Activated naive CD8-positive, alpha-beta T cell (primary cell): ENCODE measurements at regions not wholly inside any gene's neighbourhood (a gene's known extent, or its start where the extent isn't known, plus 50 kb on each side); places are given as distances from the start of the nearest gene placed in this dataset.

Source experiments
- H3K27ac Mint-ChIP-seq: one replicate; pipeline ENCODE4 v1.8.0; 2021; ENCODE audit warnings: mixed read lengths
- H3K27me3 Mint-ChIP-seq: one replicate; pipeline ENCODE4 v1.8.0; 2021; ENCODE audit warnings: mixed read lengths
- H3K36me3 Mint-ChIP-seq: one replicate; pipeline ENCODE4 v1.8.0; 2021; ENCODE audit warnings: mixed read lengths
- H3K4me1 Mint-ChIP-seq: one replicate; pipeline ENCODE4 v1.8.0; 2021; ENCODE audit warnings: low read depth, mixed read lengths
- H3K4me3 Mint-ChIP-seq: one replicate; pipeline ENCODE4 v1.8.0; 2021; ENCODE audit warnings: mild to moderate bottlenecking, mixed read lengths
- H3K9me3 Mint-ChIP-seq: one replicate; pipeline ENCODE4 v1.8.0; 2021; ENCODE audit warnings: low read depth, mixed read lengths

DNA sequence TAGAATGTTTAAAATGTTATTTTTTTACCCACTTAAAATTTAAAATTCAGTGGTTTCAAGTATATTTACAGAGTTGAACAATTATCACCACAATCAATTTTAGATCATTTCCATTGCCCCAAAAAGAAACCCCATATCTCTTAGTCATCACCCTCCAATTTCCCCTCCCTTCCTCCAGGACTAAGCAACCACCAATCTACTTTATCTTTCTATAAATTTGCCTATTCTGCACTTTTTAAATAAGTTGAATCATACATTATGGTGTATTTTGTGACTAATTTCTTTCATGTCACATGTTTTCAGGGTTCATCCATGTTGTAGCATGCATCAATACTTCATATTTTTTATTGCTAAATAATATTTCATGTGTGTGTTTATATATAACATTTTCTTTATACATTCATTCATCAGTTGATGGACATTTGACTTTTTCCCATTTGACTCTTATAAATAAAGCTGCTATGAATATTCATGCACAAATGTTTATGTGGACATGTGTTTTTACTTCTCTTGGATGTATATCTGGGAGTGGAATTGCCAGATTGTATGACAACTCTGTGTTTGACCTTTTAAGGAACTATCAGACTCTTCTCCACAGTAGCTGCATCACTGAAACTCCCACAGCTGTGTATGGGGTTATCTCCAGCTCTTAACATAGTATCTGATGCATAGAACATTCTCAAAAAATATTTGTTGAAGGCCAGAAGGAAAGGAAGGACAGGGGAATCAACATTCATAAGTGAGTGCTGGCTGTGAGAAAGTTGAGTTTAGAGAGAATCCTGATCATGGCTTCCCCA is 107.8 kb upstream of the OXGR1 start:
- Mint-ChIP-seq H3K27ac (no peak overlapping the region), H3K4me1 (no peaks in the 10 kb centered on the region), H3K9me3 (peaks cover 4% of the 10 kb centered on the region)

DNA sequence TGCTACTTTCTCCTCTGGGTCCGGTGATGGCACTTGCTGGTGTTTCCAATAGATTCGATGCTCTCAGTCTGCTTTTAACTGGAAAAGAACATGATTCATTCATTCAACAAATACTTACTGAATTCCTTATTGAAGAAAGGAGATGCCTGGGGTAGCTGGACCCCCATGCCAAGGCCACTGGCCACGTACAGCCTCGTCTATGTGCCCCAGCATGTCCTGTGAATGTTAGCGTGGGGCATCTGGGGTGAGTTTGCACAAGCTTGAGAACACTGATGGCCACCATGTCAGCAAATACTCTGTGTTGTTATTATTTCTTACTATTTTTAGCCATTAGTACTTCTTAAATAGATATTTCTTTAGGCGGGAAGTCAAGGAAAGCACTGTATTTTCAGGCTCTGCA is 112.0 kb upstream of the OXGR1 start:
- no peaks in the 10 kb centered on the region for H3K9me3 Mint-ChIP-seq
- no peak overlapping the region for H3K27ac Mint-ChIP-seq
- H3K4me3 Mint-ChIP-seq: no peak overlapping the region
- H3K36me3 Mint-ChIP-seq: no peaks in the 10 kb centered on the region
- H3K27me3 Mint-ChIP-seq: peaks cover 11% of the 10 kb centered on the region
- H3K4me1 Mint-ChIP-seq: peaks cover 7% of the 10 kb centered on the region

More for the DNA sequence above, 107.8 kb upstream of the OXGR1 start:
- no peak overlapping the region for H3K4me3 Mint-ChIP-seq
- peaks cover 4% of the 10 kb centered on the region for H3K27me3 Mint-ChIP-seq
- peaks cover 3% of the 10 kb centered on the region for H3K36me3 Mint-ChIP-seq

DNA sequence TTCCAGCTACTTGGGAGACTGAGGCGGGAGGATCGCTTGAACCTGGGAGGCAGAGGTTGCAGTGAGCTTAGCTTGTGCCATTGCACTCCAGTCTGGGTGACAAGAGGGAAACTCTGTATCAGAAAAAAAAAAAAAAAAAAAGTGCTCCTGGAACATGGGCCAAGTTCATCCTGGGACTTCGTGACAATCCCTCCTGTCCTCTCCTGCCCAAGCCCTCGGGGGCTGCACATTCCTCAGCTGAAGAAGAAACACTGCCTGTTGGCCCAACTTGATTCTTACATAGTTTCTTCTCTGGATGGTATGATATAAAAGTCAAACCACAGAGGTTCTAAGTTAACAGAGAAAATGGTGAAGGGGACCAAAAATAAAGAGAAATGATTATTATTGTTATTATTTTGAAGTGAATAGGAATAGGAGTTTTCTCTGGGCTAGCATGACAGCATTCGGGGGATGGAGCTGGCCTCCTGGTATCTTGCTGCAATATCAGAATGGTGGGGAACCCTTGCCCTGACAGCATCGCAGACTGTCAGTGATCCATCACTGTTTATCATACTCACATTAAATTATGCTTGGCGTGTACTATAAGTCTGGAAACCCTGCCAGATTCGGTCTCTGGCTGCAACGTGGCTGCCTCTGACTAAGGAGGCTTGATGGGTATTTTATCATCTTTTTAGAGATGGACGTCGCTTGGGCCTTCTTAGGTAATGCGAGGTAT is 113.7 kb upstream of the OXGR1 start:
- H3K36me3 Mint-ChIP-seq: no peaks in the 10 kb centered on the region
- no peaks in the 10 kb centered on the region for H3K9me3 Mint-ChIP-seq
- peaks cover 9% of the 10 kb centered on the region for H3K27me3 Mint-ChIP-seq
- no peak overlapping the region for H3K27ac Mint-ChIP-seq
- peaks cover 7% of the 10 kb centered on the region for H3K4me1 Mint-ChIP-seq
- H3K4me3 Mint-ChIP-seq: no peak overlapping the region

DNA sequence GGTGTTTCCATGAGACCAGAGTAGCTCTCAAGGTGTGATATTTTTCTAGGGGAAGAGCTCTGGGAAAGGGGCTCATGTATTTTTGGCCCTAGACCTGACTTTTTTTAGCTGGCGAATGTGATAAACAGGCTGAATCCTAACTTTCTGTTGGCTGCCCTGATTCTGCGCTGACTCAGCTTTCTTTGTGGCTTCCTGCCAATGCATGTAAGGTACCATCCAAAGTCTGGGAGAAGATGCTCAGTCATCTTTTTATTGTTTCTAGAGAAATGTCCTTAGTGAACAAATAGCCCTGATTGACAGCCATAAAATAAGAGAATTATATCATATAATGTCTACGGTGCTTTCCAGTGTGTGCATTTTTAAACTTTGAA is 113.6 kb upstream of the MBNL2 start:
- H3K27me3 Mint-ChIP-seq: peaks cover 8% of the 10 kb centered on the region
- no peaks in the 10 kb centered on the region for H3K9me3 Mint-ChIP-seq
- no peak overlapping the region for H3K27ac Mint-ChIP-seq
- H3K36me3 Mint-ChIP-seq: no peaks in the 10 kb centered on the region
- H3K4me3 Mint-ChIP-seq: no peak overlapping the region
- peaks cover 9% of the 10 kb centered on the region for H3K4me1 Mint-ChIP-seq

DNA sequence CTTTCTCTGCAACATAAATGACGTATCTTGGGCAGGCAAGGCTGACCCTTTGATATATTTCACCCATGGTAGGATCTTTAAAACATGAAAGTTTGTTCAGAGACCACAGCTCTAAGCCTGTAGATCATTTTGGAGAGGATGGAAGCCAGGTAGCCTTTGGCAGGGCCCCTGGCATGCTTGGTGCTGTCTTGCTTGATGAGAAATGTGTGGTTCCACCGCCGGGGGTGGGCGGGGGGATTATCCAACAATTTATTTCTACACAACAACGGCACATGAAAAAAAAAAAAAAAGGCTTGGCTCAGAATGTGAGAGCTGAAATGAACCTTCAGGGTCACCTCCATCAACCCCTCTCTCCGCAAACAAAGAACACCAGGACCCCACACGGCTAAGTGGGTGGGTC is 112.9 kb upstream of the MBNL2 start:
- Mint-ChIP-seq H3K27ac (no peak overlapping the region), H3K36me3 (no peaks in the 10 kb centered on the region), H3K27me3 (peaks cover 8% of the 10 kb centered on the region), H3K9me3 (no peaks in the 10 kb centered on the region), H3K4me1 (peaks cover 14% of the 10 kb centered on the region), H3K4me3 (no peak overlapping the region)

DNA sequence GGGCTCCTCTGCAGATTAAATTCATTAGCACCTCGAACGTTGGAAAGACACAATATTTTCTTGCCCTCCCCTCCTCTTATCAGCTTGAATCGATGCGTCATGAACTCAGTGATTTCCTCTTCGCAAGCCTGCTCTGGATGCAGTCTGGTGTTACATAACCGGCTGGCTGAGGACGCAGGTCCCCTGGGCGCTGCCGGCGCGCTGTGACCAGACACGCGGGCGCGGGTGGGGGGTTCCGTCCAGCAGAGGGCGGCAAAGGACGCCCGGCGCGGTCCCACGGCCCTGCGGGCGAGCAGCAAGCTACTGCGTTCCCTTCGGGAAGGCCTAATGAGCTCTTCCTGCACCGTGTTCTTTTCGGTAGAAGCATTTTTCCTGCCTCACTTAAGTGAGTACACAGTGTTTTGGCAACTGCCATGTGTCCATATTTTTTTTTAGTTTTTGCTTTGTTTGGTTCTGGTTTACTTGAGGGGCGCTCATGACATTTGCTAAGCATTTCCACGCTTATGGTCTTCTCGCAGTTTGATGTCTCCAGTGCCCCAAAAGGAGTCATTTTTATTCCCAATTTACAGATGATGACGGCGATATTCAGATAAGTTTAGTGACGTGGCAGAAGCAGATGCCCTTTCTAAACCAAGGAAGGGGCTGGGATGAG is 112.2 kb upstream of the MBNL2 start:
- Mint-ChIP-seq H3K4me1 (peaks cover 14% of the 10 kb centered on the region), H3K9me3 (no peaks in the 10 kb centered on the region), H3K36me3 (no peaks in the 10 kb centered on the region)

DNA sequence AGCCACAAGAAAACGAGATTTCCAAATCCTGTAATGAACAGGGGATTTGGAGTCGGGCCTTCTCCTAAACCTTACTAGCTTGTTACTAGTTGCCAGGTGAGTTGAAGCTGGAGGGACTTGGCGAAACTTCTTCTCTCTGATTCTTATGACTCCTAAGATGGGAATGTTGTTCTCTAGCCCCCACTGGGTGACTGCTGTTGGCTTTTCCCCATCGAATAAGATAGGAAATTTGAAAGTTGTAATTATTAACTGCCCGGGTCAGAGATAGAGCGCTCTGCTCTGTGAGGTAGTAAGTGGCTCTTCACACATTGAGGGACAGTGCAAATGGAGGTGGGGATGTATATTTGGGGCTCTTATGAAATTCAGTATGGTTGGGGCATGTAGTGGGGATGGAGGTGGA is 111.2 kb upstream of the MBNL2 start:
- Mint-ChIP-seq H3K9me3 (no peaks in the 10 kb centered on the region), H3K27me3 (peaks cover 7% of the 10 kb centered on the region), H3K4me1 (peaks cover 16% of the 10 kb centered on the region), H3K36me3 (no peaks in the 10 kb centered on the region), H3K27ac (no peak overlapping the region), H3K4me3 (no peak overlapping the region)

More for the DNA sequence above, 112.2 kb upstream of the MBNL2 start:
- Mint-ChIP-seq H3K27me3 (peaks cover 8% of the 10 kb centered on the region), H3K27ac (no peak overlapping the region), H3K4me3 (peak overlapping the region; percentile 40)

DNA sequence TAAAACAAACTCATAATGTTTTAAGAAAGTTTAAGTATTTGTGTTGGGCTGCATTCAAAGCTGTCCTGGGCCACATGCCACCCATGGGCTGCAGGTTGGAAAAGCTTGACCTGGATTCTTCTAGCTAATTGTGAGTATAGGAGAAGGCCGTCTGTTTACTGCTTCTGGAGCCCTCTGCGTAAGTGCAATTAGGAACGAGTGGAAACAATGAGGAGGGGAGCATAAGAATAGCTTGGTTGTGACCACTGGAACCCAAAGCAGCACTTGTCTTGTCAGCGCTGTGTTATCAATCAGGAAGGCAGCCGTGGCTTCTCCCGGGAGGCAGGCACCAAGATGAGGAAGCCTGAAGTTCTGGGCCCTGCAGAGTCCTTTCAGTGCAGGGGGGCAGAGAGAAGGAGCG is 110.4 kb upstream of the MBNL2 start:
- no peak overlapping the region for H3K4me3 Mint-ChIP-seq
- no peaks in the 10 kb centered on the region for H3K36me3 Mint-ChIP-seq
- no peaks in the 10 kb centered on the region for H3K9me3 Mint-ChIP-seq
- peaks cover 7% of the 10 kb centered on the region for H3K27me3 Mint-ChIP-seq
- peaks cover 16% of the 10 kb centered on the region for H3K4me1 Mint-ChIP-seq
- no peak overlapping the region for H3K27ac Mint-ChIP-seq

DNA sequence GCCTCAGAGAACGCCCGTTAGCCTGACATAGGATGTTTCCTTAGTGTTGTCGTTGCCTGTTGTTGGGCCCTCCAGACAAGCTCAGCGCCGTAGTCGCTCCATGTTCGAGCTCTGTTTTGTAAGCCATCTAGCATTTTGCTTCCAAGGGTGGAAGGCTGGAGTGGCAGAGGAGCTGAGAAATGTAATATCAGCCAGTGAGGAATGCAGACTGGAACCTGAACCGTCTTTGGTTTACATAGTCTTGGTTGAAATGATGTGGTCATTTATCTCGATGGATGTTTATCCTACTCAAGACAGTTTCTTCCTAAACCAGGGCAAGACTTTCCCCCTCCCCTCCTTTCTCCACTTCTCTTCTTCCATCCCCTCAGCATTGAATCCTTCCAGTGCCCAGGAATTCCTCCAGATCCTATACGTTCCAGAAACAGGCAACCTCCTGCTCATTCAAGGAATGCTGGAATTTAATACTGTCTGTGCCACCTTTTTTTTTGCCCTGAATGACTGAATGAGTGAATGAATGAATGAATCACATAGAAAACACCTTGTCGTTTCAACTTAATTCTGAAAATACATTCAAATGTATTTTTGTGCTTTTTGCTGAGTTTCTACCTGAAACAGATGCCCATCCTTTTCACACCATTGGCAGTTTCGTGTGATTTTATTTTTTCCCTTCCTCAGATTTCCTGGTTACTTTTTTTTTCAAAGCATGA is 109.5 kb upstream of the MBNL2 start:
- H3K27ac Mint-ChIP-seq: no peak overlapping the region
- H3K4me3 Mint-ChIP-seq: no peak overlapping the region
- peaks cover 16% of the 10 kb centered on the region for H3K4me1 Mint-ChIP-seq
- H3K9me3 Mint-ChIP-seq: no peaks in the 10 kb centered on the region
- no peaks in the 10 kb centered on the region for H3K36me3 Mint-ChIP-seq
- peaks cover 7% of the 10 kb centered on the region for H3K27me3 Mint-ChIP-seq

DNA sequence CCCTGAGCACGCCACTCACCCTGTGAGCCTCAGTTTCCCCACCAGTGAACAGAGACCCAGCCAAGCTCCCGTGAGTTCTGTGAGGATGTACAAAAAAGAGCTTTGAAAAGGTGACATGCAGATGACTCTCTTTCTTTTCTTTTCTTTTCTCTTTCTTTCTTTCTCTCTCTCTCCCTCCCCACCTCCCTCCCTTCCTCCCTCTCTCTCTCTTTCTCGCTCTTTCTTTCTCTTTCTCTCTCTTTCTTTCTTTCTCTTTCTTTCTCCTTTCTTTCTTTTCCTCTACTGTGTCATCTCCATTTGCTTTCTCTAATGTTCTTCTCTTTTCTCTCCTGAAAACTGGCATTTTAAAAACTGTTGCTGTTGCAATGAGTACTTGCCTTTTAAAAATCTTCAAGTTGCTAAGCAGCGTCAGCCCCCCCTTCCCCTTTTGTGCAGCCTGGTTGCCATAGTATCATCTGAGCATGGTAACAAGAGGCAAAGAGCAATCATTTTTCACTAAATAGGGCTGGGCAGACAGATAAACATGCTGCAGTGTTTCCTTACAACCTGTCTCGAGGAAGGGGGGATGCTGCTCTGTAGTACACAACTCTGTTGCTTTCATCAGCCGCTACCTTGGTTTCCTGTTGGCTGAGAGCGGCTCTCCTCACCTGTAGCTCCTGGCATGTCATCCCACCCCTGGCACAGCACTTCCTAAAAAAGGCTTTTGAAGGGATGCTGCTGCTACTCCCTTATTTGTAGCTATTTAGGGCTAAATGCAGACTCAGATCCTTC is 108.7 kb upstream of the MBNL2 start:
- no peak overlapping the region for H3K27ac Mint-ChIP-seq
- H3K36me3 Mint-ChIP-seq: no peaks in the 10 kb centered on the region
- no peak overlapping the region for H3K4me3 Mint-ChIP-seq
- peaks cover 16% of the 10 kb centered on the region for H3K4me1 Mint-ChIP-seq
- H3K27me3 Mint-ChIP-seq: peaks cover 10% of the 10 kb centered on the region
- no peaks in the 10 kb centered on the region for H3K9me3 Mint-ChIP-seq

DNA sequence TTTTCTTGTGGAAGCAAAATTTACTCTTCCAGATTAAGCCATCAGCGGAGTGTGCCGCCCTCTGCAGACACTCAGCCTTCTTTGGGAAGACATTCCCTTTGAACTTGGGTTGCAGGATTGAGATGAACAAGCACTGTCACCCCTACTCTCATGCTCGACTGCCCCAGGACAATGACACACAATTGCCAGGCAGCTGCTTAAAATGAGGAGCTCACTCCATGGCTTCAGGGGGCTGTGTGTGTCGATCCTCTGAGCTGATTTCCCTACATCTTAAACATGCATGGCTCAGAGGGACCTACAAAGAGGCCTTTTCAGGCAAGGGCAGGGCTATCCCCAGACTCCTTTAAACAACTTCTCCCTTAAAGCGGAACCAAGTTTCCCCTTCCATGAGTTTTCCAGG is 107.5 kb upstream of the MBNL2 start:
- H3K4me1 Mint-ChIP-seq: peaks cover 15% of the 10 kb centered on the region
- H3K27ac Mint-ChIP-seq: no peak overlapping the region
- no peaks in the 10 kb centered on the region for H3K9me3 Mint-ChIP-seq
- H3K4me3 Mint-ChIP-seq: no peak overlapping the region
- peaks cover 3% of the 10 kb centered on the region for H3K36me3 Mint-ChIP-seq
- H3K27me3 Mint-ChIP-seq: peaks cover 9% of the 10 kb centered on the region

DNA sequence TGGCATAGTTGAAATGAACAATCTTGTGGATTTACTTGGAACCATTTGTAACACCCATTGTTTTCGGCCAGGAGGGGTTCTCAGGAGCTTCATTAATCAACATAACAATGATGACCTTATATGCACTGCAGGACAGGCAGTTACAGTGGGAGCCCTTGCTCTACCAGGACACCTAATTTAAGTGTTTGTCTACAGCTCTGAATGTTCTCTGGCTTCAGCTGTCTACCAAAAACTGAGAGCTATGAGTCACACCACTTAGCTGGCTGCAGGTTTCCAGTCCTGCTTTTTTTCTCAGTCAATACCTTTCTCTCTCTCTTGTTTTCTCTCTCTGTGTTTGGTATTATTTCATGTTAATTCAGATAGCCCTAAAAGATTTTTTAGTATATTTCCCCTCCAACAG is 105.4 kb upstream of the MBNL2 start:
- Mint-ChIP-seq H3K4me3 (no peak overlapping the region), H3K9me3 (no peaks in the 10 kb centered on the region), H3K27me3 (peaks cover 13% of the 10 kb centered on the region), H3K4me1 (peaks cover 9% of the 10 kb centered on the region), H3K27ac (no peak overlapping the region), H3K36me3 (peaks cover 3% of the 10 kb centered on the region)

DNA sequence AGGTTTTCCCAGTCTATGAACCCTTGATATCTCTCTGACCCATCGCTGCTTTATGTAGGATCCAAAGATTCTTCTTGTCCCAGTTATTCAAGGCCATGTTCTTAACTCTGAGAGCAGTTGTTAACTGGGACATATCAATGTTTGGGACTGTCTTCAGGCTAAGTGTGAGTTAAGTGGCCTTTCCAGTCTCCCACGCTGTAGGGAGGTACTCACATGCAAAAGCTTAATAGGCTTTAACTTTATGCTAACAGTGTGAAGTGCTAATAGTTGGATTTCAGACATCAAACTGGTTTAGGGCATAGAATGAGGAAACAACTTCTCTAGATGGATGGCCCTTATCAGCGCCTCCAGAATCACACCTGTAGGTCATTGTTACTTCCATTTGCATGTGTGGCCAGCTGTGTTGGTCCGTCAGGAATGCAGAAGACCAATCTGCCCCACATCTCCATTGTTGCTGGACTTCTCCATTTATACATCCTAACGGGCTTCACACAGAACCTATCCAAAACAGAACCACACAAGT is 104.7 kb upstream of the MBNL2 start:
- Mint-ChIP-seq H3K27me3 (peaks cover 13% of the 10 kb centered on the region), H3K4me1 (peaks cover 9% of the 10 kb centered on the region), H3K36me3 (peaks cover 3% of the 10 kb centered on the region), H3K27ac (no peak overlapping the region), H3K4me3 (no peak overlapping the region), H3K9me3 (no peaks in the 10 kb centered on the region)

DNA sequence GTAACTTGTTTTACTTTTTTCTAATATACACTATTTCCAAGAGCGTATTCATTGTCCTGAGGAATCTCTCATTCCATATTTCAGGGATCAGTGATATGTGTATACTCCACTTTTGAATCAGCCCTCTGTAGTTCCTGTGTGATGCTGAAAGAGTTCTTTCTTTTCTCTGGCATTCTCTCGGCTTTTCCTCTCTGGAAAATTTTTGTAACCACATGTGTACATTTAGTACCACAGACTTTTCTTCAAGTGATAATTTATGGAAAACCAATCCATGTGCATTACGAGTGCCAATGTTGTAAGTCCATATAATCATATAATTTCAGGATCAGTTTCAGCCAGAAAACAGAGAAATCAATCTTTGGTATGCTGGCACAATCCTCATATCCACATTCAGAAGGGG is 102.2 kb upstream of the MBNL2 start:
- no peak overlapping the region for H3K4me3 Mint-ChIP-seq
- H3K27ac Mint-ChIP-seq: no peak overlapping the region
- peaks cover 16% of the 10 kb centered on the region for H3K27me3 Mint-ChIP-seq
- peaks cover 3% of the 10 kb centered on the region for H3K36me3 Mint-ChIP-seq
- H3K9me3 Mint-ChIP-seq: no peaks in the 10 kb centered on the region
- peaks cover 2% of the 10 kb centered on the region for H3K4me1 Mint-ChIP-seq
